Esophagus squamous epithelium (tissue), 4 donors: ENCODE measurements at regions not wholly inside any gene's neighbourhood (a gene's known extent, or its start where the extent isn't known, plus 50 kb on each side); places are given as distances from the start of the nearest gene placed in this dataset.

ENCODE experiments used
- POLR2A ChIP-seq, 4 donors: fragments of 450-650 bp; IDR thresholded peaks; one replicate each; pipeline ENCODE4 v1.6.1; 2017; ENCODE audit warnings: antibody characterized with exemption in 4 of 4, mild to moderate bottlenecking in 4 of 4, moderate library complexity in 3 of 4
- TF ChIP-seq, protein P1 (sequence below), 6 experiments: fragments of 450-650 bp in 4 of 6; fragments of 200-600 bp in 2 of 6; sonication (generic) in 2 of 6; IDR thresholded peaks; one replicate each; pipeline ENCODE4 v1.5.1; 2016 to 2019; ENCODE audit warnings: antibody characterized with exemption in 6 of 6, mild to moderate bottlenecking in 4 of 6, moderate library complexity in 4 of 6

GRCh38 chr10:78185693-78186055, 152.0 kb downstream of the RPS24 start:
- TF ChIP-seq, protein P1, sequence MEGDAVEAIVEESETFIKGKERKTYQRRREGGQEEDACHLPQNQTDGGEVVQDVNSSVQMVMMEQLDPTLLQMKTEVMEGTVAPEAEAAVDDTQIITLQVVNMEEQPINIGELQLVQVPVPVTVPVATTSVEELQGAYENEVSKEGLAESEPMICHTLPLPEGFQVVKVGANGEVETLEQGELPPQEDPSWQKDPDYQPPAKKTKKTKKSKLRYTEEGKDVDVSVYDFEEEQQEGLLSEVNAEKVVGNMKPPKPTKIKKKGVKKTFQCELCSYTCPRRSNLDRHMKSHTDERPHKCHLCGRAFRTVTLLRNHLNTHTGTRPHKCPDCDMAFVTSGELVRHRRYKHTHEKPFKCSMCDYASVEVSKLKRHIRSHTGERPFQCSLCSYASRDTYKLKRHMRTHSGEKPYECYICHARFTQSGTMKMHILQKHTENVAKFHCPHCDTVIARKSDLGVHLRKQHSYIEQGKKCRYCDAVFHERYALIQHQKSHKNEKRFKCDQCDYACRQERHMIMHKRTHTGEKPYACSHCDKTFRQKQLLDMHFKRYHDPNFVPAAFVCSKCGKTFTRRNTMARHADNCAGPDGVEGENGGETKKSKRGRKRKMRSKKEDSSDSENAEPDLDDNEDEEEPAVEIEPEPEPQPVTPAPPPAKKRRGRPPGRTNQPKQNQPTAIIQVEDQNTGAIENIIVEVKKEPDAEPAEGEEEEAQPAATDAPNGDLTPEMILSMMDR (IDR thresholded peaks at IDR 0.05), result no peak
- TF ChIP-seq POLR2A (IDR thresholded peaks at IDR 0.05), result no peak
